ENCODE measurements at regions not wholly inside any gene's neighbourhood (a gene's known extent, or its start where the extent isn't known, plus 50 kb on each side); places are given as distances from the start of the nearest gene placed in this dataset.

DNA sequence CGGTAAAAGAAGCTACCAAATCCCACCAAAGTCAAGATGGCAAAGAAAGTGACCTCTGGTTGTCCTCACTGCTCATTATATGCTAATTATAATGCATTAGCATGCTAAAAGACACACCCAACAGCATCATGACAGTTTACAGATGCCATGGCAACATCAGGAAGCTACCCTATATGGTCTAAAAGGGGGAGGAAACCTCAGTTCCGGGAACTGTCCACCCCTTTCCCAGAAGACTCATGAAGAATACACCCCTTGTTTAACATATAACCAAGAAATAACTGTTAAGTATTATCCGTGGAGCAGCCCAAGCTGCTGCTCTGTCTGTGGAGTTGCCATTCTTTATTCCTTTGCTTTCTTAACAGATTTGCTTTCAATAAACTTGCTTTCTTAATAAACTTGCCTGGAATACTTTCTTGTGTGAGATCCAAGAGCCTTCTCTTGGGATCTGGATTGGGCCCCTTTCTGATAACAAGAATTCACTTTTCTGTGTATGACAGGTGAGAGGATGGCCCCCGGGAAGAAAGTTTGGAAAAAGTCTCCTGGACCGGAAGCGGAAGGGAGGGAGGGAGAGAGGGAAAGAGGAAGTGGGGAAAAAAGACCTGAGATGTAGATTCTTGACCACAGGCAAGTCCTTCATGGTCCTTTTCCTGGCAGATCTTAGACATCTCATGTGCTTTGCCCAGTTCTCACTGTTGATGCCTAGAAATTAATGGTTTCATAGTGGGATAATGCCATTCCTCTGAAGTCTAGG lies 146.7 kb upstream of the ID4 start:
- Histone ChIP-seq H3K27ac (ENCODE audit: low read length) (no peak overlapping the region), H3K9ac (ENCODE audit: low read depth, low read length) (no peak overlapping the region), H3K27me3 (ENCODE audit: insufficient read depth, low read length, poor library complexity) (peaks cover 2% of the 10 kb centered on the region), H3K4me2 (ENCODE audit: insufficient read depth, low read length) (no peak overlapping the region), H3K79me2 (ENCODE audit: insufficient read depth, low read length) (no peaks in the 10 kb centered on the region), H4K20me1 (ENCODE audit: insufficient read depth, low read length) (no peaks in the 10 kb centered on the region), H3K4me3 (ENCODE audit: low read depth in 1 of 2, low read length in 2 of 2) (no peak overlapping the region), H3K9me3 (ENCODE audit: insufficient read depth, low read length, severe bottlenecking) (no peaks in the 10 kb centered on the region), H3K36me3 (ENCODE audit: insufficient read depth, low read length) (no peaks in the 10 kb centered on the region), H3K4me1 (ENCODE audit: insufficient read depth, low read length) (no peaks in the 10 kb centered on the region), H2AFZ (ENCODE audit: low read depth, low read length) (no peak overlapping the region)
- ATAC-seq (ENCODE audit: insufficient read depth, low read depth) (no peak), DNase-seq (peak; percentile 6)
- TF ChIP-seq EZH2 (IDR thresholded peaks at IDR 0.05; ENCODE audit: borderline replicate concordance, low read depth, low read length, severe bottlenecking): no peak
- TF ChIP-seq, protein P1, sequence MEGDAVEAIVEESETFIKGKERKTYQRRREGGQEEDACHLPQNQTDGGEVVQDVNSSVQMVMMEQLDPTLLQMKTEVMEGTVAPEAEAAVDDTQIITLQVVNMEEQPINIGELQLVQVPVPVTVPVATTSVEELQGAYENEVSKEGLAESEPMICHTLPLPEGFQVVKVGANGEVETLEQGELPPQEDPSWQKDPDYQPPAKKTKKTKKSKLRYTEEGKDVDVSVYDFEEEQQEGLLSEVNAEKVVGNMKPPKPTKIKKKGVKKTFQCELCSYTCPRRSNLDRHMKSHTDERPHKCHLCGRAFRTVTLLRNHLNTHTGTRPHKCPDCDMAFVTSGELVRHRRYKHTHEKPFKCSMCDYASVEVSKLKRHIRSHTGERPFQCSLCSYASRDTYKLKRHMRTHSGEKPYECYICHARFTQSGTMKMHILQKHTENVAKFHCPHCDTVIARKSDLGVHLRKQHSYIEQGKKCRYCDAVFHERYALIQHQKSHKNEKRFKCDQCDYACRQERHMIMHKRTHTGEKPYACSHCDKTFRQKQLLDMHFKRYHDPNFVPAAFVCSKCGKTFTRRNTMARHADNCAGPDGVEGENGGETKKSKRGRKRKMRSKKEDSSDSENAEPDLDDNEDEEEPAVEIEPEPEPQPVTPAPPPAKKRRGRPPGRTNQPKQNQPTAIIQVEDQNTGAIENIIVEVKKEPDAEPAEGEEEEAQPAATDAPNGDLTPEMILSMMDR (IDR thresholded peaks at IDR 0.05; ENCODE audit: borderline replicate concordance, extremely low read depth, low read length, poor library complexity, severe bottlenecking): no peak

DNA sequence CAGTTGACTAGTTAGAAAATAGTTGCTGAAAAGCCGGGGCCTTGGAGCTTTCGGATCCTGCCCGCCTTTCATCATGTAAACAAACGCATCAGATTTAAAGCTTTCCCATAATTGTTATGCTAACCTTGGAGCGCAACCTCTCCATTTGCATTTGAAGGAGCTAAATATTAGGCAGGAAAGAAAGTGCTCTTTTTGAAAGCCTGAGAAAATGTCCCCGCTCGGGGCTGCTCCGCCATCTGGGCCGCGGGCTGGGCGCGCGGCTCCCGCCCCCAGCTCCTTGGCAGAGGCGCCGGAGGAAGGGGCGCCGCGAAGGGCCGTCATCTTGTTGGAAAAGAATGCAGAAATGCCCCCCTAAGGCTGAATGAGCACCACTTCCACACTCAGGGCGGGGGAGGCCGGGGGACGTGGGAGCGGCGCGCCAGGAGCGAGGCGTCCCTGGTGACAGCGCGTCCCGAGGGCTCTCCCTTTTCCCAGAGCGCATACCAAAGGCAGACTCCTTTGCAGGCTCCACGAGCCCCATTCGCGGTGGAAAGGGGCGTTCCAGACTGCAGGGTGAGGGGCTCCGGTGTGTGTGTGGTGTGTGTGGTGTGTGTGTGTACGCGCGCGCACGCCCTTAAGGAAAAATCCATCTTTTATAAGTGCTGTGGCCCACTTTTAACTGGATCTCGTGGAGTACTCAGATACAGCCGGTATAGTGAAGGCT lies 145.6 kb upstream of the ID4 start:
- Histone ChIP-seq H3K79me2 (ENCODE audit: insufficient read depth, low read length) (no peaks in the 10 kb centered on the region), H3K36me3 (ENCODE audit: insufficient read depth, low read length) (no peaks in the 10 kb centered on the region), H2AFZ (ENCODE audit: low read depth, low read length) (no peak overlapping the region), H3K4me2 (ENCODE audit: insufficient read depth, low read length) (no peak overlapping the region), H3K4me3 (ENCODE audit: low read depth in 1 of 2, low read length in 2 of 2) (no peak overlapping the region), H3K4me1 (ENCODE audit: insufficient read depth, low read length) (no peaks in the 10 kb centered on the region), H3K27ac (ENCODE audit: low read length) (no peak overlapping the region), H3K9ac (ENCODE audit: low read depth, low read length) (no peak overlapping the region), H3K9me3 (ENCODE audit: insufficient read depth, low read length, severe bottlenecking) (no peaks in the 10 kb centered on the region), H4K20me1 (ENCODE audit: insufficient read depth, low read length) (no peaks in the 10 kb centered on the region), H3K27me3 (ENCODE audit: insufficient read depth, low read length, poor library complexity) (peaks cover 2% of the 10 kb centered on the region)
- DNase-seq: no peak
- TF ChIP-seq, protein P1 (IDR thresholded peaks at IDR 0.05; ENCODE audit: borderline replicate concordance, extremely low read depth, low read length, poor library complexity, severe bottlenecking): no peak
- TF ChIP-seq EZH2 (IDR thresholded peaks at IDR 0.05; ENCODE audit: borderline replicate concordance, low read depth, low read length, severe bottlenecking): no peak
- ATAC-seq (ENCODE audit: insufficient read depth, low read depth): no peak

DNA sequence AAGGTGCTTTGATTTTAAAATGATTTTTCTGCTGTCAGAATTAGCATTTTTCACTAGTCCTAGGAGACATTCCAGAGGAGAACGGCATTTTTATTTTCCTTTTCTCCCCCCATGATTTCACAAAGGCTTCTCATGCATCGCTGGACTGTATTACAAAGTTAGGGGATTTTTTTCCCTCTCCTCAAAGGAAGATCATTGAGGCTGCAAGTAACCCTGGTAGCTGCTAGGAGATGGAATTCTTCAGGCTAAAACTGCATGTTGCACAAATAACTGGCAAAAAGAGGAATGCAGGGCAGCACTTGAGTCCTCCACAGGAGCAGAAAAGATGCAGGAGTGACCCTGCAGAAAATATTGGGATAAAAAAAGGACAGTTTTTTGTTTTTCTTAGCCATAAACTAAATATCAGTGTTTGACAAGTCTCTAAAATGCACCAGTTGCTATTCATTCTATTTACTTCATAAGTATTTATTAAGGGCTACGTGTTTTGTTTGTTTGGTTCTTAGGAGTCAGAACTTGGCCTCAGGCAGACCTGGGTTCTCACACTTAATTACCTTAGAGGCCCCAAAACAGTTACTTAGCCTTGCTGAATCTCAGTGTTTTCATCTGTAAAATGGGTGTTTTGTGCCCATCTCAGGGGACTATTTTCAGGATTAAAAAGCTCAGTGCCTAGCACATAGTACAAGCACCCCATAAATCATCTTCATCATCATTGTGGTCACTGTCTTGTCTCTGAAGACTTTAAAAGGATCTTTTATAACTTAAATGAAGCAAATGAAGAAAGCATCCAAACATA lies 144.5 kb upstream of the ID4 start:
- no peaks in the 10 kb centered on the region for H4K20me1 ChIP-seq (ENCODE audit: insufficient read depth, low read length)
- no peak overlapping the region for H3K27ac ChIP-seq (ENCODE audit: low read length)
- peaks cover 2% of the 10 kb centered on the region for H3K27me3 ChIP-seq (ENCODE audit: insufficient read depth, low read length, poor library complexity)
- no peak overlapping the region for H3K9ac ChIP-seq (ENCODE audit: low read depth, low read length)
- TF ChIP-seq, protein P1 (IDR thresholded peaks at IDR 0.05; ENCODE audit: borderline replicate concordance, extremely low read depth, low read length, poor library complexity, severe bottlenecking): no peak
- TF ChIP-seq EZH2 (IDR thresholded peaks at IDR 0.05; ENCODE audit: borderline replicate concordance, low read depth, low read length, severe bottlenecking): no peak
- H3K9me3 ChIP-seq (ENCODE audit: insufficient read depth, low read length, severe bottlenecking): no peaks in the 10 kb centered on the region
- DNase-seq (no peak), ATAC-seq (ENCODE audit: insufficient read depth, low read depth) (no peak)
- no peaks in the 10 kb centered on the region for H3K79me2 ChIP-seq (ENCODE audit: insufficient read depth, low read length)
- no peaks in the 10 kb centered on the region for H3K4me1 ChIP-seq (ENCODE audit: insufficient read depth, low read length)
- no peak overlapping the region for H3K4me3 ChIP-seq (ENCODE audit: low read depth in 1 of 2, low read length in 2 of 2)
- no peaks in the 10 kb centered on the region for H3K36me3 ChIP-seq (ENCODE audit: insufficient read depth, low read length)
- no peak overlapping the region for H2AFZ ChIP-seq (ENCODE audit: low read depth, low read length)
- no peak overlapping the region for H3K4me2 ChIP-seq (ENCODE audit: insufficient read depth, low read length)
